UCSD-AML1 (cell line): ENCODE measurements at regions not wholly inside any gene's neighbourhood (a gene's known extent, or its start where the extent isn't known, plus 50 kb on each side); places are given as distances from the start of the nearest gene placed in this dataset.
"Not testable (repeated sequence)": the region's sequence is repeated elsewhere in the genome, so short reads cannot be mapped to it uniquely, and the experiment has no call there.

ENCODE experiments used
- DNase-seq: peaks from one replicate; lab custom pipeline; 2025; ENCODE audit not compliant: unreplicated experiment; lab: John Stamatoyannopoulos, UW

GRCh38 chr11:98068251-98068650 lies 952.5 kb upstream of the CNTN5 start:
- DNase-seq, result no peak

GRCh38 chr11:98069147-98069546 lies 951.6 kb upstream of the CNTN5 start:
- not testable (repeated sequence) for DNase-seq

- no peak for DNase-seq
Observed at GRCh38 chr11:98069861-98070260, 950.9 kb upstream of the CNTN5 start.

GRCh38 chr11:98090861-98091505 lies 929.8 kb upstream of the CNTN5 start:
- DNase-seq, result no peak

- DNase-seq, result no peak
Observed at GRCh38 chr11:98099371-98099770, 921.4 kb upstream of the CNTN5 start.

GRCh38 chr11:98100689-98101088 lies 920.1 kb upstream of the CNTN5 start:
- DNase-seq, result no peak

GRCh38 chr11:98101329-98101728 lies 919.4 kb upstream of the CNTN5 start:
- no peak for DNase-seq

- no peak for DNase-seq
Observed at GRCh38 chr11:98104249-98104648, 916.5 kb upstream of the CNTN5 start.

GRCh38 chr11:98107736-98108135 lies 913.0 kb upstream of the CNTN5 start:
- DNase-seq, result no peak

GRCh38 chr11:98110030-98110429 lies 910.7 kb upstream of the CNTN5 start:
- no peak for DNase-seq

- DNase-seq, result no peak
Observed at GRCh38 chr11:98115873-98116272, 904.9 kb upstream of the CNTN5 start.

- DNase-seq, result no peak
Observed at GRCh38 chr11:98130117-98130625, 890.6 kb upstream of the CNTN5 start.

- DNase-seq, result no peak
Observed at GRCh38 chr11:98136357-98136756, 884.4 kb upstream of the CNTN5 start.

GRCh38 chr11:98137437-98137836 lies 883.3 kb upstream of the CNTN5 start:
- no peak for DNase-seq

GRCh38 chr11:98143661-98144060 lies 877.1 kb upstream of the CNTN5 start:
- DNase-seq, result no peak

GRCh38 chr11:98153752-98154151 lies 867.0 kb upstream of the CNTN5 start:
- DNase-seq, result no peak

- no peak for DNase-seq
Observed at GRCh38 chr11:98155696-98156095, 865.1 kb upstream of the CNTN5 start.

GRCh38 chr11:98177925-98178324 lies 842.8 kb upstream of the CNTN5 start:
- DNase-seq, result no peak

- no peak for DNase-seq
Observed at GRCh38 chr11:98180511-98180910, 840.2 kb upstream of the CNTN5 start.

GRCh38 chr11:98180921-98181320 lies 839.8 kb upstream of the CNTN5 start:
- no peak for DNase-seq

GRCh38 chr11:98183034-98183433 lies 837.7 kb upstream of the CNTN5 start:
- DNase-seq, result no peak

GRCh38 chr11:98185245-98185644 lies 835.5 kb upstream of the CNTN5 start:
- no peak for DNase-seq

GRCh38 chr11:98194611-98195010 lies 826.1 kb upstream of the CNTN5 start:
- no peak for DNase-seq
